ENCODE measurements at regions not wholly inside any gene's neighbourhood (a gene's known extent, or its start where the extent isn't known, plus 50 kb on each side); places are given as distances from the start of the nearest gene placed in this dataset.

DNA sequence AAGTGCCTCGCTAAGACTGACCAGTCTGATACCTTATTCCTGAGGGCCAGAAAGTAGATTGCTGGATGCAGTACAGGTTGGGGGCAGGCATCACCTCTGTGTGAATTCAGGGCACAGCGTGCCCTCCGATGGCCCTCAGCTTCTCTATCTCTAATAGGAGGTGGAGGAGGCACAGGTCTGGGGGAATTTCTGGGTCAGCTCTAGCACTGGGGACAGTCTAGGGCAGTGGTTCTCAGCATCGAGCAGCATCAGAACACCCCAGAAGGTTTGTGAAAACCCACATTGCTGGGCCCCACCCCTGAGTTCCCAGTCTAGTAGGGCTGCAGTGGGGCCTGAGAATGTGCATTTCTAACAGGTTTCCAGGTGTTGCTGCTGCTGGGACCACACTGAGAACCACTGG is 166.7 kb downstream of the CDC5L start:
- no TSS peak for BruUV-seq (replicated peaks)
- intact Hi-C loops (cut with micrococcal nuclease; ENCODE audit: unreplicated experiment) = no loop called here
- ChIA-PET CTCF (ENCODE audit: unreplicated experiment) (no interaction called here), POLR2A (no interaction called here)
- Histone ChIP-seq H3K9me3 (ENCODE audit: low read length) (no peaks in the 10 kb centered on the region), H3K4me1 (ENCODE audit: insufficient read depth, low read length, poor library complexity, severe bottlenecking) (no peaks in the 10 kb centered on the region), H4K20me1 (ENCODE audit: insufficient read depth, low read length) (no peaks in the 10 kb centered on the region), H3K4me3 (ENCODE audit: low read depth, low read length, poor library complexity, severe bottlenecking) (no peak overlapping the region), H3K36me3 (ENCODE audit: insufficient read depth, low read length) (no peaks in the 10 kb centered on the region), H3K9me2 (ENCODE audit: insufficient read depth, low read length) (no peaks in the 10 kb centered on the region), H3K27ac (ENCODE audit: low read depth, low read length, poor library complexity, severe bottlenecking) (no peak overlapping the region), H3K4me2 (ENCODE audit: low read length) (no peak overlapping the region), H3K79me2 (ENCODE audit: insufficient read depth, low read depth, low read length) (no peaks in the 10 kb centered on the region), H2AFZ (ENCODE audit: low read length) (no peak overlapping the region)
- TF ChIP-seq EZH2phosphoT487 (IDR thresholded peaks at IDR 0.05; ENCODE audit: borderline replicate concordance, low read depth, low read length) (no peak), CTCF (conservative IDR thresholded peaks at IDR 0.05; ENCODE audit: low read length) (no peak)
- DNase-seq (ENCODE audit: low spot score) = no peak

DNA sequence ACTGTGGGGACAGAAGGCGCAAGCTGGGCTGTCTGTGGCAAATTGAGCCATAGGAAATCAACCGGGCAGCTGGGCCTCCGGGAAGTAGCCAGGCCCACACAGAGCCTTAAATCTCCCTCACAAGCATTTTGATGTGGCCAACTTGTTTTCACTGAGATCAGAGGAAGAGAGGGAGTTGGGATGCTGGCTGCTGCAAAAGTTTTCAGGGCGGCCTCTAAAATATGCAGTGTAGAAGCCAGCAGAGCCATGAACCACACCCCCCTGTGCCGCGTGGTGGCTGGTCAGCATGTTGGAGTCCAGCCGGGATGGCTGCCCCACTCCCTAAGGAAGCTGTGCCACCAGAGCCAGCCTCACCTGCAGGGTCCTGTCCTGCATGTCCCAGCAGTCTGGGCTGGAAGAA is 167.4 kb downstream of the CDC5L start:
- no peaks in the 10 kb centered on the region for H3K9me2 ChIP-seq (ENCODE audit: insufficient read depth, low read length)
- no peaks in the 10 kb centered on the region for H3K4me1 ChIP-seq (ENCODE audit: insufficient read depth, low read length, poor library complexity, severe bottlenecking)
- no peak for DNase-seq (ENCODE audit: low spot score)
- no peaks in the 10 kb centered on the region for H3K9me3 ChIP-seq (ENCODE audit: low read length)
- H3K79me2 ChIP-seq (ENCODE audit: insufficient read depth, low read depth, low read length) = no peaks in the 10 kb centered on the region
- H3K36me3 ChIP-seq (ENCODE audit: insufficient read depth, low read length) = no peaks in the 10 kb centered on the region
- no peak overlapping the region for H3K4me3 ChIP-seq (ENCODE audit: low read depth, low read length, poor library complexity, severe bottlenecking)
- BruUV-seq (replicated peaks) = no TSS peak
- H2AFZ ChIP-seq (ENCODE audit: low read length) = no peak overlapping the region
- H3K4me2 ChIP-seq (ENCODE audit: low read length) = no peak overlapping the region
- ChIA-PET POLR2A (no interaction called here), CTCF (ENCODE audit: unreplicated experiment) (no interaction called here)
- H3K27ac ChIP-seq (ENCODE audit: low read depth, low read length, poor library complexity, severe bottlenecking) = no peak overlapping the region
- intact Hi-C loops (cut with micrococcal nuclease; ENCODE audit: unreplicated experiment) = no loop called here
- TF ChIP-seq CTCF (conservative IDR thresholded peaks at IDR 0.05; ENCODE audit: low read length) = no peak
- TF ChIP-seq EZH2phosphoT487 (IDR thresholded peaks at IDR 0.05; ENCODE audit: borderline replicate concordance, low read depth, low read length) = no peak
- no peaks in the 10 kb centered on the region for H4K20me1 ChIP-seq (ENCODE audit: insufficient read depth, low read length)

DNA sequence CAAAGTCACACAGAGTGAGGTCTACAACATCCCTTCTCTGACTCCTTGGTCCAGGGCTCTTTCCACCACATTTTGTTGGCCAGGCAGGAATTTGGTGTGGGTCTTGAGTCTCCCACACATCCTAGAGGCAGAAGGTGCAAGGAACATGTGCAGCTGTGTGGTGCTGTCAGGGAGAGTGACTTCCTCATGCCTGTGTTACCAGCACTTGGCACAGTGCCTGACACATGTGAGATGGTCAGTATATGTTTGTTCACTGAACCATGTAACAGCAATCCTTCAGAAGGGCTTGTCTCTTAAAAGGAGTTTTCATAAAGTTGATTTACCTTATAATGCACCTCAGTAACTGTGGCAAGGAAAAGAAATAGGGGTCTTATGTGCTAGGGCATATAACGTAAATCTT is 168.5 kb downstream of the CDC5L start:
- BruUV-seq (replicated peaks) = no TSS peak
- no peaks in the 10 kb centered on the region for H4K20me1 ChIP-seq (ENCODE audit: insufficient read depth, low read length)
- ChIA-PET CTCF (ENCODE audit: unreplicated experiment) (no interaction called here), POLR2A (no interaction called here)
- H3K79me2 ChIP-seq (ENCODE audit: insufficient read depth, low read depth, low read length) = no peaks in the 10 kb centered on the region
- no peaks in the 10 kb centered on the region for H3K36me3 ChIP-seq (ENCODE audit: insufficient read depth, low read length)
- H3K27ac ChIP-seq (ENCODE audit: low read depth, low read length, poor library complexity, severe bottlenecking) = no peak overlapping the region
- no peak for DNase-seq (ENCODE audit: low spot score)
- intact Hi-C loops (cut with micrococcal nuclease; ENCODE audit: unreplicated experiment) = no loop called here
- H3K4me1 ChIP-seq (ENCODE audit: insufficient read depth, low read length, poor library complexity, severe bottlenecking) = no peaks in the 10 kb centered on the region
- no peak overlapping the region for H2AFZ ChIP-seq (ENCODE audit: low read length)
- H3K9me2 ChIP-seq (ENCODE audit: insufficient read depth, low read length) = no peaks in the 10 kb centered on the region
- no peak overlapping the region for H3K4me3 ChIP-seq (ENCODE audit: low read depth, low read length, poor library complexity, severe bottlenecking)
- TF ChIP-seq EZH2phosphoT487 (IDR thresholded peaks at IDR 0.05; ENCODE audit: borderline replicate concordance, low read depth, low read length) (no peak), CTCF (conservative IDR thresholded peaks at IDR 0.05; ENCODE audit: low read length) (no peak)
- no peak overlapping the region for H3K4me2 ChIP-seq (ENCODE audit: low read length)
- H3K9me3 ChIP-seq (ENCODE audit: low read length) = no peaks in the 10 kb centered on the region
